ENCODE measurements at regions not wholly inside any gene's neighbourhood (a gene's known extent, or its start where the extent isn't known, plus 50 kb on each side); places are given as distances from the start of the nearest gene placed in this dataset.
A peak's percentile ranks its signal among the peaks of the same experiment; 100 is the strongest.

DNA sequence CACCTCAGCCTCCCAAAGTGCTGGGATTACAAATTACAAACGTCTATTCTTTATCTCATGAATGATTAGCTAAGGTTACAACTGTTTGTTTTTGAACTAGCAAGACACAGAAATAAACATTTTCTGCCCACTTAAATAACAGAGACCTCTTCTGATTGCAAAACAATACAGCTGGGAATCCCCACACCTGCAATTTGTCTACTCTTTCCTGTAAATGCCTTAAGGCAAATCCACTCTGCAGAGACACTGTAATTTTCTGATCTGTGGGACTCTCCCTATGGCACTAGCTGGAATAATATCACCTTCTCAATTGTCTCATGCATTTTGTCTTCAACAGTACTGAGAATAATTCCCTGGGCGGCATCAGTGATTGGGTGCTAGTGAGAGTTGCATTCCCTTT, 149.3 kb upstream of the FAM3C start:
- Histone ChIP-seq H4K20me1 (ENCODE audit: control insufficient read depth, extremely low read depth, insufficient read depth, low read length) (no peaks in the 10 kb centered on the region), H2AFZ (ENCODE audit: control insufficient read depth, low read length) (no peak overlapping the region), H3K79me2 (ENCODE audit: control insufficient read depth, insufficient read depth, low read length) (no peaks in the 10 kb centered on the region), H3K9me3 (ENCODE audit: control insufficient read depth, low read depth, low read length) (no peaks in the 10 kb centered on the region), H3K9me1 (ENCODE audit: control insufficient read depth, extremely low read depth, insufficient read depth, low read length) (no peaks in the 10 kb centered on the region), H3K9ac (ENCODE audit: control insufficient read depth, extremely low read depth, insufficient read depth, low read length) (peak overlapping the region; percentile 6), H3K27me3 (ENCODE audit: control insufficient read depth, extremely low read depth, insufficient read depth, low read length) (no peaks in the 10 kb centered on the region), H3K4me2 (ENCODE audit: control insufficient read depth, extremely low read depth, insufficient read depth, low read depth, low read length) (no peak overlapping the region), H3K4me3 (ENCODE audit: control insufficient read depth in 2 of 3, extremely low read depth in 1 of 3, insufficient read depth in 2 of 3, low read depth in 1 of 3, low read length in 3 of 3) (no peak overlapping the region), H3K36me3 (ENCODE audit: control insufficient read depth in 2 of 2, extremely low read depth in 1 of 2, insufficient read depth in 2 of 2, low read length in 2 of 2) (no peaks in the 10 kb centered on the region), H3K27ac (ENCODE audit: control insufficient read depth, insufficient read depth, low read length) (peak overlapping the region; percentile 77), H3K4me1 (ENCODE audit: control insufficient read depth, extremely low read depth, insufficient read depth, low read length) (peaks cover 19% of the 10 kb centered on the region)
- FAIRE-seq (peak; percentile 41), DNase-seq (ENCODE audit: low read depth, low spot score) (no peak)
- TF ChIP-seq, protein P1, sequence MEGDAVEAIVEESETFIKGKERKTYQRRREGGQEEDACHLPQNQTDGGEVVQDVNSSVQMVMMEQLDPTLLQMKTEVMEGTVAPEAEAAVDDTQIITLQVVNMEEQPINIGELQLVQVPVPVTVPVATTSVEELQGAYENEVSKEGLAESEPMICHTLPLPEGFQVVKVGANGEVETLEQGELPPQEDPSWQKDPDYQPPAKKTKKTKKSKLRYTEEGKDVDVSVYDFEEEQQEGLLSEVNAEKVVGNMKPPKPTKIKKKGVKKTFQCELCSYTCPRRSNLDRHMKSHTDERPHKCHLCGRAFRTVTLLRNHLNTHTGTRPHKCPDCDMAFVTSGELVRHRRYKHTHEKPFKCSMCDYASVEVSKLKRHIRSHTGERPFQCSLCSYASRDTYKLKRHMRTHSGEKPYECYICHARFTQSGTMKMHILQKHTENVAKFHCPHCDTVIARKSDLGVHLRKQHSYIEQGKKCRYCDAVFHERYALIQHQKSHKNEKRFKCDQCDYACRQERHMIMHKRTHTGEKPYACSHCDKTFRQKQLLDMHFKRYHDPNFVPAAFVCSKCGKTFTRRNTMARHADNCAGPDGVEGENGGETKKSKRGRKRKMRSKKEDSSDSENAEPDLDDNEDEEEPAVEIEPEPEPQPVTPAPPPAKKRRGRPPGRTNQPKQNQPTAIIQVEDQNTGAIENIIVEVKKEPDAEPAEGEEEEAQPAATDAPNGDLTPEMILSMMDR (optimal IDR thresholded peaks at IDR 0.05 in 1 of 3, IDR thresholded peaks at IDR 0.05 in 1 of 3, conservative IDR thresholded peaks at IDR 0.05 in 1 of 3; ENCODE audit: extremely low read depth in 1 of 3, insufficient read depth in 2 of 3, low read length in 3 of 3), result no peak
- no peak for TF ChIP-seq EZH2 (IDR thresholded peaks at IDR 0.05; ENCODE audit: low read length)
- dilution Hi-C loops (cut with MboI; ENCODE audit: extremely low pct_ligation_motif_present, low sequenced_read_pairs), result no loop called here

DNA sequence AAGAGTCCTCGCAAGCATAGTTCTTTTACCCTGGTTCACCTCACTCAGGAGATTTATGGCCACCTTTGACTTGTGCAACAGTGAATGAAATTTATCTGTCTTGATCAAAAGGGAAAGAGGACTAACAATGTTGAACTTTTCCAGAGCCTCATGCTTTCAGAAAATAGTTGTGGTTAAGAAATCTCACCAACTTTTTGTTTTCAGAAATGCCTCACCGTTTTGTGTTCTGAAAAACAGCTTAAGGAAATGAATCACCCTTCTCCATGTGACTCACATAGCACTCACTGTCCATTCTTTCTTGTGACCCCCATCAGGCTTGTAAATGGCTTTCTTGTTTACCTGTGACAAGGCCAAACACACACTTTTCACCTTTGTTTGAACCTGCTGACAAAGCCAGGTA, 148.6 kb upstream of the FAM3C start:
- no peaks in the 10 kb centered on the region for H3K27me3 ChIP-seq (ENCODE audit: control insufficient read depth, extremely low read depth, insufficient read depth, low read length)
- H3K79me2 ChIP-seq (ENCODE audit: control insufficient read depth, insufficient read depth, low read length), result no peaks in the 10 kb centered on the region
- H4K20me1 ChIP-seq (ENCODE audit: control insufficient read depth, extremely low read depth, insufficient read depth, low read length), result no peaks in the 10 kb centered on the region
- H3K27ac ChIP-seq (ENCODE audit: control insufficient read depth, insufficient read depth, low read length), result peak overlapping the region; percentile 77
- peak; percentile 96 for FAIRE-seq
- no peak overlapping the region for H3K9ac ChIP-seq (ENCODE audit: control insufficient read depth, extremely low read depth, insufficient read depth, low read length)
- DNase-seq (ENCODE audit: low read depth, low spot score), result peak; percentile 81
- peak overlapping the region; percentile 57 for H3K4me2 ChIP-seq (ENCODE audit: control insufficient read depth, extremely low read depth, insufficient read depth, low read depth, low read length)
- H2AFZ ChIP-seq (ENCODE audit: control insufficient read depth, low read length), result no peak overlapping the region
- no peaks in the 10 kb centered on the region for H3K36me3 ChIP-seq (ENCODE audit: control insufficient read depth in 2 of 2, extremely low read depth in 1 of 2, insufficient read depth in 2 of 2, low read length in 2 of 2)
- dilution Hi-C loops (cut with MboI; ENCODE audit: extremely low pct_ligation_motif_present, low sequenced_read_pairs), result no loop called here
- H3K9me1 ChIP-seq (ENCODE audit: control insufficient read depth, extremely low read depth, insufficient read depth, low read length), result no peaks in the 10 kb centered on the region
- H3K4me3 ChIP-seq (ENCODE audit: control insufficient read depth in 2 of 3, extremely low read depth in 1 of 3, insufficient read depth in 2 of 3, low read depth in 1 of 3, low read length in 3 of 3), result no peak overlapping the region
- peaks cover 19% of the 10 kb centered on the region for H3K4me1 ChIP-seq (ENCODE audit: control insufficient read depth, extremely low read depth, insufficient read depth, low read length)
- H3K9me3 ChIP-seq (ENCODE audit: control insufficient read depth, low read depth, low read length), result no peaks in the 10 kb centered on the region
- TF ChIP-seq, protein P1 (optimal IDR thresholded peaks at IDR 0.05 in 1 of 3, IDR thresholded peaks at IDR 0.05 in 1 of 3, conservative IDR thresholded peaks at IDR 0.05 in 1 of 3; ENCODE audit: extremely low read depth in 1 of 3, insufficient read depth in 2 of 3, low read length in 3 of 3), result no peak
- TF ChIP-seq EZH2 (IDR thresholded peaks at IDR 0.05; ENCODE audit: low read length), result no peak

All from keratinocyte (primary cell).